ENCODE measurements at regions not wholly inside any gene's neighbourhood (a gene's known extent, or its start where the extent isn't known, plus 50 kb on each side); places are given as distances from the start of the nearest gene placed in this dataset.

DNA sequence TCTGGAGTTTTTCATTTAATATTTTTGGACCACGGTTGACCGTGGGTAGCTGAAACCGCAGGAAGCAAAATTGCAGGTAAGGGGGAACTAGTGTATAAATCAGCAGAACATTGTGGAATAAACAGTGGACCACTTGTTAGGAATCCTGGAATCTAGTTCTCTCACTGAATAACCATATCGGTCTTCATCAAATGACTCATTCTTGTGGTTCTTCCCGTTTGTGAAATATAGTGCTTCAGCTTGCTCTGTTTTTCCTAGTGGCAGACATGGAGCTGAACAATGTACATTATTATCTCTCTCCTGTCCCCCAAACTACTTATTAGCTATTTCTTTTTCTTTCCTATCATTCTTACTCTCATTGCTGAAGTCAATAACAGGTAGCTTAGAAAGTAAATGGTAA is 61.9 kb downstream of the HSPA13 start:
- H2AFZ ChIP-seq (ENCODE audit: low read depth, low read length) = no peak overlapping the region
- H3K4me3 ChIP-seq (replicated peaks in 1 of 3; ENCODE audit: insufficient read depth in 1 of 3, low read depth in 1 of 3, low read length in 3 of 3) = no peak overlapping the region
- ChIA-PET POLR2A (interaction anchor here (0.5 kb wide), 1 partner anchor 20 kb away, joined by 4 read pairs; no protein-coding TSS in a partner anchor), CTCF (interaction anchor here (1.4 kb wide), 1 partner anchor 14 kb away, joined by 8 read pairs; no protein-coding TSS in a partner anchor)
- no peak for TF ChIP-seq EZH2 (IDR thresholded peaks at IDR 0.05; ENCODE audit: borderline replicate concordance, low read depth, low read length, severe bottlenecking)
- TF ChIP-seq, protein P1, sequence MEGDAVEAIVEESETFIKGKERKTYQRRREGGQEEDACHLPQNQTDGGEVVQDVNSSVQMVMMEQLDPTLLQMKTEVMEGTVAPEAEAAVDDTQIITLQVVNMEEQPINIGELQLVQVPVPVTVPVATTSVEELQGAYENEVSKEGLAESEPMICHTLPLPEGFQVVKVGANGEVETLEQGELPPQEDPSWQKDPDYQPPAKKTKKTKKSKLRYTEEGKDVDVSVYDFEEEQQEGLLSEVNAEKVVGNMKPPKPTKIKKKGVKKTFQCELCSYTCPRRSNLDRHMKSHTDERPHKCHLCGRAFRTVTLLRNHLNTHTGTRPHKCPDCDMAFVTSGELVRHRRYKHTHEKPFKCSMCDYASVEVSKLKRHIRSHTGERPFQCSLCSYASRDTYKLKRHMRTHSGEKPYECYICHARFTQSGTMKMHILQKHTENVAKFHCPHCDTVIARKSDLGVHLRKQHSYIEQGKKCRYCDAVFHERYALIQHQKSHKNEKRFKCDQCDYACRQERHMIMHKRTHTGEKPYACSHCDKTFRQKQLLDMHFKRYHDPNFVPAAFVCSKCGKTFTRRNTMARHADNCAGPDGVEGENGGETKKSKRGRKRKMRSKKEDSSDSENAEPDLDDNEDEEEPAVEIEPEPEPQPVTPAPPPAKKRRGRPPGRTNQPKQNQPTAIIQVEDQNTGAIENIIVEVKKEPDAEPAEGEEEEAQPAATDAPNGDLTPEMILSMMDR (IDR thresholded peaks at IDR 0.05; ENCODE audit: extremely low read depth in 1 of 2, insufficient read depth in 1 of 2, low read depth in 1 of 2, low read length in 2 of 2) = no peak
- TF ChIP-seq FOS (IDR thresholded peaks at IDR 0.05; ENCODE audit: borderline replicate concordance, insufficient read depth, low read length) = no peak
- no peak for TF ChIP-seq JUN (IDR thresholded peaks at IDR 0.05; ENCODE audit: borderline replicate concordance, insufficient read depth, insufficient read length, low read depth)
- no peak for TF ChIP-seq POLR2A (IDR thresholded peaks at IDR 0.05; ENCODE audit: low read depth, low read length)
- no peak for TF ChIP-seq GATA2 (IDR thresholded peaks at IDR 0.05; ENCODE audit: insufficient read depth, insufficient read length, low read depth, low read length)
- no peak for TF ChIP-seq MYC (IDR thresholded peaks at IDR 0.05; ENCODE audit: low read depth, low read length)
- no peak for TF ChIP-seq POLR2AphosphoS5 (IDR thresholded peaks at IDR 0.05; ENCODE audit: insufficient read depth, low read depth, low read length)
- TF ChIP-seq, protein P2, sequence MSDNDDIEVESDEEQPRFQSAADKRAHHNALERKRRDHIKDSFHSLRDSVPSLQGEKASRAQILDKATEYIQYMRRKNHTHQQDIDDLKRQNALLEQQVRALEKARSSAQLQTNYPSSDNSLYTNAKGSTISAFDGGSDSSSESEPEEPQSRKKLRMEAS (IDR thresholded peaks at IDR 0.05; ENCODE audit: insufficient read depth, insufficient read length) = no peak
- H3K9me3 ChIP-seq (replicated peaks; ENCODE audit: control insufficient read depth, insufficient read depth, low read length) = no peaks in the 10 kb centered on the region
- FAIRE-seq (no peak), DNase-seq (ENCODE audit: low read depth, low spot score) (no peak)
- dilution Hi-C loops (cut with MboI; ENCODE audit: extremely low pct_ligation_motif_present, low sequenced_read_pairs) = no loop called here
- peaks cover 0 to 3% of the 10 kb centered on the region in 2 experiments for H3K27me3 ChIP-seq (ENCODE audit: control insufficient read depth in 2 of 2, insufficient read depth in 2 of 2, low read length in 2 of 2)
- H3K79me2 ChIP-seq (ENCODE audit: control insufficient read depth, insufficient read depth, low read length) = no peaks in the 10 kb centered on the region
- no peak overlapping the region for H3K27ac ChIP-seq (ENCODE audit: insufficient read depth, low read depth, low read length)
- BruUV-seq (replicated peaks) = no TSS peak
- no peak overlapping the region for H3K9ac ChIP-seq (replicated peaks; ENCODE audit: extremely low read depth, insufficient read depth, low read length)
- no peak overlapping the region for H3K4me2 ChIP-seq (ENCODE audit: insufficient read depth, low read length)
- no peaks in the 10 kb centered on the region for H3K4me1 ChIP-seq (ENCODE audit: control insufficient read depth, extremely low read depth, insufficient read depth, low read length)
- intact Hi-C loops (cut with micrococcal nuclease) = no loop called here
- H4K20me1 ChIP-seq (replicated peaks; ENCODE audit: control insufficient read depth, extremely low read depth, insufficient read depth, low read length) = no peaks in the 10 kb centered on the region
- no peaks in the 10 kb centered on the region for H3K9me1 ChIP-seq (replicated peaks; ENCODE audit: control insufficient read depth, extremely low read depth, insufficient read depth, low read length)
- no peaks in the 10 kb centered on the region for H3K36me3 ChIP-seq (ENCODE audit: control insufficient read depth in 2 of 2, extremely low read depth in 1 of 2, insufficient read depth in 2 of 2, low read length in 2 of 2)
